C4-2B (cell line): ENCODE measurements at regions not wholly inside any gene's neighbourhood (a gene's known extent, or its start where the extent isn't known, plus 50 kb on each side); places are given as distances from the start of the nearest gene placed in this dataset.
"Not testable (repeated sequence)": the region's sequence is repeated elsewhere in the genome, so short reads cannot be mapped to it uniquely, and the experiment has no call there.

Source experiments
- H3K27ac ChIP-seq: fragments of 450-650 bp; 2 replicates; pipeline ENCODE4 v1.5.1; 2017
- ZFX ChIP-seq: fragments of 450-650 bp; IDR thresholded peaks from 2 replicates; pipeline ENCODE4 v1.6.1; 2017
- TF ChIP-seq, protein P1 (sequence below): fragments of 450-650 bp; conservative IDR thresholded peaks from 2 replicates; pipeline ENCODE4 v1.5.1; 2017; ENCODE audit warnings: mild to moderate bottlenecking

DNA sequence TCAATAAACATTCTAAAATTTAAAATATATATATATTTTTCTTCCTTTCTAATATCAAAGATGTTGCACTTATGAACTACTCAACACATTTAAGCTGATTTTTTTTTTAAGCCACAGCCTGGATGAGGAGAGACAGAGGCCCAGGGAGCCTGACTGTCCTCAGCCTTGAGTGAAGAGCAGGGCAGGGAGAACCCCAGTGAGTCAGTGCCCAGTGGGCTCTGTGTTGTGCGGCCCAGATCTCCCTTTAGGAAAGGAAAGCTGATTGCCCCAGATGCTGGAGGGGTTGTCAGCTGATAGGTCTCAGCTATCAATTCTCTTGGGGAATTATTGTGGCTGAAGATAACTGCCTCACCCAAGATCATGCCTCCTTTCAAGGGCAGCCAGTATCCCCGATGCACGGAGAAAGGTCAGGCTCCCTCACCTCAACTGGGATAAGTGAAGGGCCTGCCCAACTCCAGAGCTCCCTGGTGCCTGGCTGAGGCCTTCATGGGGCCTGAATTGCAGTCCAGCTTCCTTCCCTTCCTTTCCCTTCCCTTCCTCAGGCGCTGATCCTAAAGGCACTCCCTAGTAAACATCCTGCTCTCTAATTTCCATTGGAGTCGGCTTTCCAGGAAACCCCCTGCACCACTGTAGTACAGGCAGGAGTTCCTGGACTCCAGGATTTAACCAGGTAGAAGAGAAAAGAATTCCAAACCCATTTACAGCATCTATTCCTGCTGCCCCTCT lies 106.9 kb upstream of the ATL2 start:
- H3K27ac ChIP-seq: no peak overlapping the region
- TF ChIP-seq ZFX: no peak
- TF ChIP-seq, protein P1, sequence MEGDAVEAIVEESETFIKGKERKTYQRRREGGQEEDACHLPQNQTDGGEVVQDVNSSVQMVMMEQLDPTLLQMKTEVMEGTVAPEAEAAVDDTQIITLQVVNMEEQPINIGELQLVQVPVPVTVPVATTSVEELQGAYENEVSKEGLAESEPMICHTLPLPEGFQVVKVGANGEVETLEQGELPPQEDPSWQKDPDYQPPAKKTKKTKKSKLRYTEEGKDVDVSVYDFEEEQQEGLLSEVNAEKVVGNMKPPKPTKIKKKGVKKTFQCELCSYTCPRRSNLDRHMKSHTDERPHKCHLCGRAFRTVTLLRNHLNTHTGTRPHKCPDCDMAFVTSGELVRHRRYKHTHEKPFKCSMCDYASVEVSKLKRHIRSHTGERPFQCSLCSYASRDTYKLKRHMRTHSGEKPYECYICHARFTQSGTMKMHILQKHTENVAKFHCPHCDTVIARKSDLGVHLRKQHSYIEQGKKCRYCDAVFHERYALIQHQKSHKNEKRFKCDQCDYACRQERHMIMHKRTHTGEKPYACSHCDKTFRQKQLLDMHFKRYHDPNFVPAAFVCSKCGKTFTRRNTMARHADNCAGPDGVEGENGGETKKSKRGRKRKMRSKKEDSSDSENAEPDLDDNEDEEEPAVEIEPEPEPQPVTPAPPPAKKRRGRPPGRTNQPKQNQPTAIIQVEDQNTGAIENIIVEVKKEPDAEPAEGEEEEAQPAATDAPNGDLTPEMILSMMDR: no peak

DNA sequence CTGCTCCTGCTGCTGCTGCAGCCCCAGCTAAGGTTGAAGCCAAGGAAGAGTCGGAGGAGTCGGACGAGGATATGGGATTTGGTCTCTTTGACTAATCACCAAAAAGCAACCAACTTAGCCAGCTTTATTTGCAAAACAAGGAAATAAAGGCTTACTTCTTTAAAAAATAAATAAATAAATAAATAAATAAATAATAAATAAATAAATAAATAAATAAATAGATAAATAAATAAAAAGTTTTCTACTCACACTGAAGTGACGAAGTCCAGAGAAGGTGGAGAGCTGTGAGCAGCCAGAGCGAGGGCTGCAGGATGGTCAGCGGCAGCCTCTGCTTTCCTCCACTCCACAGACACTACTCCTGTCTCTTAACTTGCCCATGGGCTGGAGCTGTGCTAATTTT lies 105.6 kb upstream of the ATL2 start:
- H3K27ac ChIP-seq: not testable (repeated sequence)

DNA sequence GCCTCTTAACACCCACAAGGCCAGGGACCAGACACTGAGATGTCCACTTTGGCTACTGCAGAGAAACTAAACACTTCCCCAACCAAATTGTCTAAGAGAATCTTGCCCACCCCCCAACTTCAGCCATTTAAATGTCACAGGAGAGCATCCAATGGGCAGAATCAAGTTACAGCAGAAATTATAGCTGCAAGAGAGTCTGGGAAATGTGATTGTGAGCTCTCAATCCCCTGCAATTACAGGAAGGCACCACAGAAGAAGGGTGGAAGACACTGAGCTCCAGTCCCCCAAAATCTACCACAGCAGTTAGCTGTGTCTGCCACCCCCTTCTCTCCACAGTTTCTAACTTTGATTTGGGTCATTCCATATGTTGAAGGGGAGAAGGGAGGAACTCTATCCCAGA lies 103.5 kb upstream of the ATL2 start:
- no peak for TF ChIP-seq ZFX
- TF ChIP-seq, protein P1: no peak
- no peak overlapping the region for H3K27ac ChIP-seq

DNA sequence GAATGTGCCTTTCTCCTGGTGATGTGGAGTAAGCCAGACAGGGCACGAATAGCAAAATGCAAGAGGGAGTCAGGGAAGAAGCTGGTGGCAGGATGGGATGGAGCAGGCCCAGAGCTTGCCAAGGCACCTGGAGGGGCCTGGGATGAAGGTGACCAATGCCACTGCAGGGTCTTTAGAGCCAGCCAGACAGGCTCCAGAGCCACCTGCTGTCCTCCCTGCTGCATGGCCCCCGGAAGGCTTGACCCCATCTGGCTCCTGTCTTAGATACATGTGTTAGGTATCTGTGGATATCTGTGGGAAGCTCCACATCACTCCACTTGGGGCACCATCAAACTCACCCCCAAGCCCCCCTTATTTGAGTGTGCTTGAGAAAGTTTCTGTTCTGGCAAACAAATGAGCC lies 99.9 kb upstream of the ATL2 start:
- no peak overlapping the region for H3K27ac ChIP-seq
- TF ChIP-seq, protein P1: no peak
- TF ChIP-seq ZFX: no peak

DNA sequence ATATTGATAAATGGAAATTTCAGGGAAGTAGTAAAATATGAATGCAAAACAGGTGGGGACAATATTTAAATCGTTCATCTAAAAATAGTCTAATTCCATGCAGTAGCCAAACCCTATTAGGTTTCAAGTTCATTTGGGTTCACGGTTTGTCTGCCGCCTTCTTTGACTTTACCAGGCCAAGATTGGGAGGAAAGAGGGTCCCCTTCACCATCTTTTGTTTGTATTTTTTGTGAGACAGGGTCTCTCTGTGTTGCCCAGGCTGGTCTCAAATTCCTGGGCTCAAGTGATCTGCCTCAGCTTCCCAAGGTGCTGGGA lies 98.5 kb upstream of the ATL2 start:
- no peak overlapping the region for H3K27ac ChIP-seq
- TF ChIP-seq ZFX: no peak
- TF ChIP-seq, protein P1: no peak

DNA sequence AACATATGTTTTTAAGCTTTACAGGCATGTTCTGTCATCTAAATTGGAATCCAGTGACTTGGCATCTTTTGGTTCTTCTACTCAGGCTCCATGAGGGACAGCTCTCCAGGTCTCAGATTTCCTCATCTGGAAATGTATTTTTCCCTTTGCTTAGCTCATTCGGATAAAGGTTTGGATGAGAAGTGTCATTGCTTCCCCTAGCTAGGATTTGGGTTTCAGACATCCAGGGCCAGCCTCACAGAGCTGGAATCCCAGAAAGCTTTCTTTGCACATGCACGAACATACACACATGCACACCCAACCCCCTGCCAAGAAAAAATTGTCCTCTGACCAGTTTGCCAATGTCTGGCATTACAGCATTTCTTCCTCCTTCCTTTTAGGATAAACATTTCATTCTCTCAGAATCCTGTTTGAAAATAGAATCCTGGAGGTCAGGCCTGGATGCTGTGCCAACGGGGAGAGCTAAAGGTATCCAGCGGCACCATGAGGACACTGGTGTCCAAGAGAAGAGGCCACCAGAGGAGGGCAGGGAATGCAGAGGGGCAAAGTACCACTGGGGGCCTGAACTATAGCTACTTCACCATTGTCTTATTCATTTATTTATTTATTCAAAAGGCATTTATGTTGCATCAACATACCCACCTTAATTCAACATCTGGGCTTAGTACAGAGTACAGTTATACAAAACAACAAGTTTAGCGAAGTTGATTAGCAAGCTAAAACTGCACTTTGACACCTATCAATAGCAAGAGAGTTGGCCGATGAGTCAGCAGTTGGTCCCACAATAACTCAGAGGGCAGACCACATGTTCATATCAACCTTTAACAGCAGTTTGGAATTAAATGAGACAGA lies 97.9 kb upstream of the ATL2 start:
- H3K27ac ChIP-seq: no peak overlapping the region
- no peak for TF ChIP-seq ZFX
- TF ChIP-seq, protein P1: no peak

DNA sequence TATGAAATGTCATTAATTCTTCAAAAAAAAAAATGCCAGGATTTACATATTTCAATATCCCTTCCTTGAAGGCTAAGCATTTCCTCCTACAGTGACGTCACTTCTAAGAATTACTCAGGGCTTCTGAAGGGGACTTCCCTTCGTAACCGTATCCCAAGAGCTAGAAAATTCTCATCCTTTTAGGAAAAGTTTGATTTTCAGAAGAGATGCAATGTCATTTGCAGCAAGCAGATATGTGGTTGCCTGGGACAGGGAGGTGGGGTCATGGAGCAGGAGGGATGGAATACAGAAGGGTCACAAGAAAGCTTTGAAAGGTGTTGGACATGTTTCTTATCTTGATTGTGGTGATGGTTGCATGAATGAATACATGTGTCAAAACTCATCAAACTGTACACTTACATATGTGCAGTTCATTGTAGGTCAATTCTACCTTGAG lies 97.0 kb upstream of the ATL2 start:
- H3K27ac ChIP-seq: no peak overlapping the region
- TF ChIP-seq, protein P1: no peak
- TF ChIP-seq ZFX: no peak
